SK-N-DZ (cell line): ENCODE measurements at regions not wholly inside any gene's neighbourhood (a gene's known extent, or its start where the extent isn't known, plus 50 kb on each side); places are given as distances from the start of the nearest gene placed in this dataset.
"Not testable (repeated sequence)": the region's sequence is repeated elsewhere in the genome, so short reads cannot be mapped to it uniquely, and the experiment has no call there.

ENCODE experiments used
- DNase-seq: peaks from one replicate; pipeline ENCODE4 v3.0.0-alpha.2; 2015; ENCODE audit warnings: low spot score

- DNase-seq: no peak
Measured at GRCh38 chr1:214979191-214979590, 103.3 kb upstream of the KCNK2 start.

- no peak for DNase-seq
Measured at GRCh38 chr1:214980921-214981320, 101.6 kb upstream of the KCNK2 start.

- DNase-seq: no peak
Measured at GRCh38 chr1:214983126-214983869, 99.2 kb upstream of the KCNK2 start.

- no peak for DNase-seq
Measured at GRCh38 chr1:214989341-214989740, 93.2 kb upstream of the KCNK2 start.

- DNase-seq: no peak
Measured at GRCh38 chr1:214990619-214991018, 91.9 kb upstream of the KCNK2 start.

GRCh38 chr1:214991691-214992315 lies 90.7 kb upstream of the KCNK2 start:
- peak; percentile 92 for DNase-seq

- DNase-seq: no peak
Measured at GRCh38 chr1:214993419-214993818, 89.1 kb upstream of the KCNK2 start.

- DNase-seq: no peak
Measured at GRCh38 chr1:214997685-214998084, 84.9 kb upstream of the KCNK2 start.

- DNase-seq: no peak
Measured at GRCh38 chr1:215001419-215002021, 81.0 kb upstream of the KCNK2 start.

- no peak for DNase-seq
Measured at GRCh38 chr1:215002471-215002870, 80.1 kb upstream of the KCNK2 start.

GRCh38 chr1:215003686-215004085 lies 78.9 kb upstream of the KCNK2 start:
- peak; percentile 94 for DNase-seq

- peak; percentile 92 for DNase-seq
Measured at GRCh38 chr1:215004121-215004827, 78.3 kb upstream of the KCNK2 start.

GRCh38 chr1:215005078-215005477 lies 77.5 kb upstream of the KCNK2 start:
- DNase-seq: peak; percentile 30

- DNase-seq: no peak
Measured at GRCh38 chr1:215005656-215006345, 76.7 kb upstream of the KCNK2 start.

- DNase-seq: no peak
Measured at GRCh38 chr1:215007880-215008279, 74.7 kb upstream of the KCNK2 start.

- no peak for DNase-seq
Measured at GRCh38 chr1:215018555-215018954, 64.0 kb upstream of the KCNK2 start.

- DNase-seq: no peak
Measured at GRCh38 chr1:215022204-215022603, 60.3 kb upstream of the KCNK2 start.

- DNase-seq: no peak
Measured at GRCh38 chr1:215022741-215023141, 59.8 kb upstream of the KCNK2 start.

GRCh38 chr1:215023155-215023832 lies 59.2 kb upstream of the KCNK2 start:
- DNase-seq: no peak

GRCh38 chr1:215028954-215029353 lies 53.6 kb upstream of the KCNK2 start:
- no peak for DNase-seq

GRCh38 chr1:215030581-215030980 lies 52.0 kb upstream of the KCNK2 start:
- DNase-seq: not testable (repeated sequence)
